H4 (cell line): ENCODE measurements at regions not wholly inside any gene's neighbourhood (a gene's known extent, or its start where the extent isn't known, plus 50 kb on each side); places are given as distances from the start of the nearest gene placed in this dataset.
"Not testable (repeated sequence)": the region's sequence is repeated elsewhere in the genome, so short reads cannot be mapped to it uniquely, and the experiment has no call there.

Experiments used
- DNase-seq: peaks from one replicate; pipeline ENCODE4 v3.0.0-alpha.2; 2015; ENCODE audit warnings: low spot score

DNA sequence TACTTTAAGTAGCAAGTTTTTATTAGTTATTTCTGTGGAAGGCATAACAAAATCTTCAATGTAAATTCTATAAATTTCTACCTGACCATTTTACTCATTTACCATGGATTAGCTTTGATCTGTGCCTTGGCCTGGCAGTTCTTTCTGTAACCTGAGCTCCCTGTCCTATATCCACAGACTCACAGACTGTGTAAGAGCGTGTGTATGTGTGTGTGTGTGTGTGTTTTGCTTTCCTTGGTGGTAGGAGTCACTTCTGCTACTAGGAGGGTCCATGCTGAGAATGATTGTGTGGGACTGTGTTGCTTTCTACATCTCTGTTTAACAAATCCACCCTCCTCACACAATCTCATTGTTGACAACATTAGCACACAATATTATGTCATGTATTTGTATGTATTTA lies 221.2 kb upstream of the PELI2 start:
- DNase-seq = no peak

DNA sequence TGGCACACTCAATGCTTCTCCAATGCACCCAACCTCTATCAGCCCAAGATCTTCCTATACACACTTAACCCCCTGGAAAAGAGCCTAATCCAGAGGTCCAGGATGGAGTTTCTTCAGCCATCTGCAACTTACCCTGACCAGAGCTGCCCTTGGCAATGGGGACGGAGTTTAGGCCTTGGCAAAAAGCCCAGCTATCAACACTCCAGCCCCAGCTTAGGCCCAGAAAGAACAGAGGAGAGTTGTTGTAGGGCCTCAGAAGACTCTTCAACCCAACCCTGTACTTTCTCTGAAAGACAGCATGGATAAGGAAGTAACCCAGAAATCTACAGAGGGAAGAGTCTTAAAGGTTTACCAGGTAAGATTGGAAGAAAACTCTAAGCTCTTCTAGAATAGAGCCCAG lies 219.3 kb upstream of the PELI2 start:
- DNase-seq = no peak

DNA sequence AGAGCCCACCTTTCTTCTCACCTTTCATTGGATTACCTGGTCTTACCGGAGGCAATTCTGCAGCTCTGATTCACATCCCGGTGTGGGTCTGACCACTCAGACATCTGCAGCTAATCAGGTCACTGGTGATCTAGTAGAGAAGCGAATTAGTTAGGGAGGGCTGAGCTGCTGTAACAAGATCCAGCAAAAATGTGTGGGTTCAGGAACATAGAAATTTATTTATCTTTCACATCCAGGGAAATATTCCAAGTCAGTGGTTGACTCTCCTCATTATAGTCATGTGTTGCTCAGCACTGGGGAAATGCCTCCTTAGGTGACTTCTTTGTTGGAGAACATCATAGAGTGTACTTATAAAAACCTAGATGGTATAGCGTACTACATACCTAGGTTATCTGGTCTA lies 218.7 kb upstream of the PELI2 start:
- DNase-seq = no peak

DNA sequence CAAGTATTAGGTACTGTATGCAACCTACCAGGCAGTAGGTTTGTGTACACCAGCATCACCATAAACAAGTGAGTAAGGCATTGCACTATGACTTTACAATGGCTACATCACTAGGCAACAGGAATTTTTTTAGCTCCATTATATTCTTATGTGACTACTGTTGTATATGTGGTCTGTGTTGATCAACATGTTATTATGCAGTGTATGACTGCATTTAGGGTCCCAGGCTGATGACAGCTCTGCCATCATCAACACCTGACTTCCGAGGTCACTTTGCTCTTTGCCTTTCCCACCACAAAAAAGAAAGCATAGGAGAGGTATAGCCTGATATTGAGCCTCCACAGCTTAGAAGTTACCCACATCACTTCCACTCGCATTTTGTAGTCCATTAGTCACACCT lies 217.5 kb upstream of the PELI2 start:
- no peak for DNase-seq

DNA sequence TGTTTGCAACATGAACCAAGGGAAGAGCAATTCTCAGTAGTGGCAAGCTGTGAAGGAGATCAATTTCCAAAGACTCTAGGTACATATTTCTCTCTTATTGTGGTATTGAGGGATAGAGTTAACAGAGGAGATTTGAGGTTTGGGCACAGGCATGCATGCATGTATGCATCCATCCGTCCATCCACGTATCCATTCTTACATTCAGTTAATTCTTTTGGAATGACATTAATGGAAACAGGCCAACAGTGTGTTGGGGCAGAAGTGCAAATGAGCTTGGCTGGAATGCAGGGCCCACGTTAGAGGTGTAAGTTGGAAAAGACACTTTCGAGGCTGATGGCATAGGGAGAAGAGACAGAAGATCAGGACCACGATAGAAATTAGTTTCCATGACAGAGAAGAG lies 216.9 kb upstream of the PELI2 start:
- DNase-seq = no peak

DNA sequence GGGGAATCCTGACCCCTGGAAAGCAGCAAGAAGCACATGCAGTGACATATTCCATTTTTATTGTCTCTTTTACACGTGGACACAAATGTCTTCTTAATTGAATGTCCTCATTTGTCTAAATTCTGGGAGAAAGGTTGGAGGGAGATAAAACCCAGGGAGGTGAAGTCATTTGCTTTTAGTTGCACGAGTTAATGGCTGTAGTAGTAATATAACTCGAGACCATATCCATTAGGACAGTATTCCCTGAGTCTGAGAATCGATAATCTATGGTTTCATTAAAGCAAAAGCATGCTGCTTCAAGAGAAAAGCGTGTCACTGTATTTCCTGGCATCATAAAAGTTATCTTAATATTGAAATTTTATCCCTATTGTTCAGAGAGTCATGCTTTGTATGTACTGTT lies 216.0 kb upstream of the PELI2 start:
- DNase-seq = no peak

DNA sequence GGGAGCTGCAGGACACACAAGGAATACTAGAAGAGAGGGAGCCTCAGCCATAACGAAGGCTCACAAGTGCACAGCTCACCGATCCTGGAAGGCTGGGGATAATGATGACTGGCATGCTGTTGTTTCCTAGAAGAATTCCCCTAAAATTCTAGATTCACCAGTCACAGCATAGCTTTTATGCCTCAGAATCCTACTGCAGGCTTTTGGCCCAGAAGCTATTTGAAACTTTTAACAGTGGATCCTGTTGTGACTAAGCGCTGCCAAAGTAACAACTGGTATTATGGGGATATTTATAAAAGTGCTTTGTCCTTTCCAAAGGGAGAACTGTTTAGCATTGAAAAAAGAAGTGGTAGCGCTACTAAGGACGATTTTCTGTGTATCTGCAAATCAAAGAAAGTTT lies 214.1 kb upstream of the PELI2 start:
- no peak for DNase-seq

DNA sequence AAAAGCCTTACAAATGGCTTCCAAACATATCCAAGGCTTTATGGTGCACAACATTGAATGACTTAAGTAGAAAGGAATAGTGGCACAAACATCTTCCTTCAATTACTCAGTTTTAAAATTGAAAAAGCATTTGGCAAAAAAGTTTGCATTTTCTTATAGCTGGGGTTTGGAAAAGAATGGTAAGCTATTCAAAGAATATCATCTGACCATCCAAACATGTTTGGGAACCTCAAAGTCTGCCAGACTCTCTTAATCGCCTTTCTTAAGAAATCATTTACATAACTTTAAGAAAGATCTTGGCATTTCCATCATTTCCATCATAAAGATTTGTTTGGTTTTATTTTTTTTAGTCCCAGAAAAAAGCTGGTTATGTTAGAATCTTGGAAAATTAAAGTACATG lies 210.1 kb upstream of the PELI2 start:
- DNase-seq = no peak

DNA sequence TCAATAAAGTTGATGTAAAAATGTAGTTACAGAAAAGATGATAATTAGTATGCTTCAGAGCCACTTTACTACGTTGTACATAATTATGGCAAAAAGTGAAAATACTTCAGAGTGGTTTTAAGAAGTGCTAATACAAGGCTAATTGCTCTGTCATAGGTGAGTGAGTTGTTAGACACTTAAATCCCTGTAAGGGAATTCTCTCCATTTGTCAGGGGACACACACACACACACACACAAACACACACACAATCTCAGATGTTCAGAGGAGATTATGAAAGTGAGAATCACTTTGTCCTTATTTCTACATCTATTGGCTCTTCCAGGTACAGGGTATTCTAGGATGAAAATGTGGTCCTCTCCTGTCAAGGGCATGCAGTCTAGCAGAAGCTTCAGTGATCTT lies 208.3 kb upstream of the PELI2 start:
- no peak for DNase-seq

DNA sequence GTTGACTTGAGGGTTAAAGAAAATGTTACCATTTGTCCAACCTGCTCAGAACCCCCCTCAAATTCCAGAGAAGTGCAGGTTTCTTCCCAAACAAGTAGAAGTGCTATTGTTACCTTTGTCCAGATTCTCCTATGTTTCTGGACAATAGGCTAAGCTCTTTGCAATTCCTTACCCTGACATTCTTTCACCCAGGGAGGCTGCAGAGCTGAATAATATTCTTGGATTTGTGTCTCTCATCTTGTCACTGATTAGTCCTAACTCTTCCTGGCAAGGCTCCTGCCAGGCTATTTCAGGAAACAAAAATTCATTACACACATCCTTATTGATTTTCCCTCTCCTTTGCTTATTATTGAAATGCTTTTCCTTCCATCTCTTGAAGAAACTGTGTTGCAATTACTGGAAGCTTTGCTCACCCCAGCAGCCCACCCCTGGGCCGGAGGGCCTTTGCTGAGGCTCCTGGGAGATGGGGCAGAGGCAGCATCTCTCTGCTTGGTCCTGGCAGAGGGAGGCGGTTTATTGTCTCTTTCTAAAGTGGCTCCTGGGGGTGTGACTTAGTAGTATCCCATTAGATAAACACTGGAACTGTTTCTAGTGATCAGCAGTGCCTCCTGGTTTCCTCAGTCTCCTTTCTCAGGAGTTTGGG lies 207.5 kb upstream of the PELI2 start:
- DNase-seq = no peak

DNA sequence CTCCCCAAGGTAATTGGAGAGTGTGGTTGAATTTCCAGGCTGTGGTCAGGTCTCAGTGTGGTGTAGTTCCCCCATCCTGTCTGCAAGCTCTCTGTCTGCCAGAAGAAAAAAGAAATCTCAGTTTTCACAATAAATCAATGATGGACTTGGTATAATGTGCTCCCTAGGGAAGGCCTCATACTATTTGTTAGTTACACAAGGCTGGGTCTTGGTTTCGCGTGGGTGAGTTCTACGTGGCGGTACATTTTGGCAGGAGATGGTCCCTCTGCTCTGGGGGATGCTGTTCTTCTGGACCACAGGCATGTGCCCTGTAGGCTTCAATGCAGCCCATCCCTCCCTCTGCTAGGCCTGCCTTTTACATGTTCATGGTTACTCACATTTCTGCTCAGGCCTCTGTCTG lies 206.4 kb upstream of the PELI2 start:
- no peak for DNase-seq

DNA sequence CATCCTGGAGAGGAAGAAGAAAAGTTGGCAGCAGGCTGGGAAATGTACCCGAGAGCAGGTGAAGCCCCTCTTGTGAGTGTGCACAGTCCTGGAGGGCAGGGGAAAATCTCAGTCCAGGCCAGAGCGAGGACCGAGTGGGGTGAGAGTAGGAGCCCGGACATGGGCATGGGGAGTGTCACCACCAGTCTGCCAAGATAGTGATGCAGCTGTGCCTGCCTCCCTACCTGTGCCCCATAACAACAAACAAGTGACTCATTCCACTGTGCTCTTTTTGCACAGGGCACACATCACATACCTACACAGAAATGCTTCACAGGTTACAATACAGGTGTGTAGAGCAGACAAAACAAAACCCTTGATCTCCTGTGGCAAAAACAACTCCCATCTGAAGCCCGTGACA lies 205.9 kb upstream of the PELI2 start:
- DNase-seq = no peak

DNA sequence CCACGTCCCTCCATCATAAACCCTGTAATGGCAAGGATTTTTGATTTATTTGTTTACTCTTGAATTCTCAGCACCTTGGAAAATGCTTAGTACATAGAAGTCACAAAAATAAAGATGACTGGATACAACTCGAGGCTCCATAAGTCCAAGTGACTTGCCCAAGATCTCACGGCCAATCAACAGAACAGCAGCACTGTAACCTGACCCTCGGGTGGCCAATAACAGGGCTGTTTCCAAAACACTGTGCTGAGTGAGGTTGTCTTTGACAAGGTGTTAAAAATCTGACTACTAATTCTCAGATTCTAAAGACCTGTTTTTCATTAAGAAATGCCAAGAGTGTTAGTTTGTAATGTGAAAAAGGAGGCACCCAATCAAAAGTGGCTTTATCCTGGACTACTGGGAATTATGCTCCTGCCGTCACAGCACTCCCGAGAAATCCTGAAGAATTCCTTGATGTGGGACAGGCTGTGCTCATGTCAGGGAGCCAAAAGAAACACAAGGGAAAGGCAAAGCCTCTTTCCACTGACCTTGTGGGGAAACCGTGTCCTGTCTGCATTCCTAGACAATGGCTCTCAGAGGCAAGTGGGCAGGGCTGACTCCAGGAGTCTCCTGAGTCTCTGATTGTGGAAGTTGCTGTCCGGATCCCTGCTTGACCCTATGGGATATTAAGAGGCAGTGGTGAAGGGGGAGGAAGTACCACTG lies 204.7 kb upstream of the PELI2 start:
- no peak for DNase-seq

DNA sequence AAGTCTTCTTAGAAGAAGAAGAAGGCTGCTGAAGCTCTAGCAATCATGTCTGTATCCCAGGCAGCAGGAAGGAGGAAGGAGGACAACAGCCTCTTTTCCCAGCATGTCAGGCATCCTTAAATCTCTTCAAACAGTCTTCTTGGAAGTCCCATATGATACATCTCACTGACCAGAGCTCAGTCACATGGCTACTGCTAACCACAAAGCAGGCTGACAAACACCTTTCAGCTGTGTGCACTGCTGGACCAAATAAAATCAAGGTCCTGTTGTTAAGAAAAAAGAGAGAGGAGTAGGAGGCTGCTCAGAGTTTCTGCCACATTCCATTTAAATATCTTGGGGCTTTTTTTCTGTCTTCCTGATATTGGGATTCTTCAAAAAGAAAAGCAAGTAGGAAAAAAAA lies 203.4 kb upstream of the PELI2 start:
- no peak for DNase-seq

DNA sequence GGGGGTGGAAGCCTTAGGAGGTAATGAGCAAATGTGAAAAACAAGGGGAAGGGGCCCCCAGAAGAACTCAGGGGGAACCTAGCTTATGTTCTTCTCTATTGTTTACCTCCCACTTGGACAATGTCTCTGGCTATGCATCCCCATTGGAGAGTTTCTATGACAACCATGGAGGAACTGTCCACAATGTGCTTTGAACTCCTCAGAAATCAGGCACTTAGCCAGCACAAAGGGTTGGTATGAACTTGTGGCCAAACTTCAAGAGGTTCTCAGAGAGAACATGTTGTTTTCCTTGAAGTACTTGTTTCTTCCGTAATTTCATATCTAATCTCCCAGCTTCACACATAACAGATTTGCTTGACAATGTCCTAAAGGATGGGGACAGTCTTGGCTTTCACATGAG lies 202.8 kb upstream of the PELI2 start:
- DNase-seq = no peak

DNA sequence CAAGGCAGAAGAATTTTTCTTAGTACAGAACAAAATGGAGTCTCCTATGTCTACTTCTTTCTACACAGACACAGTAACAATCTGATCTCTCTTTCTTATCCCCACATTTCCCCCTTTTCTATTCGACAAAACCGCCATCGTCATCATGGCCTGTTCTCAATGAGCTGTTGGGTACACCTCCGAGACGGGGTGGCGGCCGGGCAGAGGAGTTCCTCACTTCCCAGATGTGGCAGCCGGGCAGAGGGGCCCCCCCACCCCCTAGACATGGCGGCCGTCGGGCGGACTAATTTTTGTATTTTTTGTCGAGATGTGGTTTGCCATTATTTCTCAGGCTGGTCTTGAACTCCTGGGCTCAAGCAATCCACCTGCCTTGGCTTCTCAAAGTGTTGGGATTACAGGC lies 198.4 kb upstream of the PELI2 start:
- not testable (repeated sequence) for DNase-seq

DNA sequence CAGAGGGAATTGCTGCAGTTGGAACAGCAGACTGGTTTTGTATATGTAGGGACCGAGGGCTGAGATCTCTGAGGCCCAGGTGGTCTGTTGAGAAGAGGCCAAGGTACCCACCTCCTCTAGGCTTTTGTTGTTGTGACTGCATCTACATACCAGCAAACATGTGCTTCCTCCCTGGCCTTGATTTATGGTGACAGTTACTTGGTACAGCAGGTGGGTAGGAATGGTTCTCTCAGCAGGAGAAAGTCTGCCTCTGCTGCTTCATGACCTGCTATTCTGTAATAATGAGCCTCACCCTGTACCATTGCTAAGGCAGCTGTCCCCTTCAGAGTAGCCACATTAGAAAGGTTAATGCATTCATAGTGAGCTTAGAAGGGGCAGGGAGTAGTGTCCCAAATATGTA lies 196.7 kb upstream of the PELI2 start:
- DNase-seq = no peak

DNA sequence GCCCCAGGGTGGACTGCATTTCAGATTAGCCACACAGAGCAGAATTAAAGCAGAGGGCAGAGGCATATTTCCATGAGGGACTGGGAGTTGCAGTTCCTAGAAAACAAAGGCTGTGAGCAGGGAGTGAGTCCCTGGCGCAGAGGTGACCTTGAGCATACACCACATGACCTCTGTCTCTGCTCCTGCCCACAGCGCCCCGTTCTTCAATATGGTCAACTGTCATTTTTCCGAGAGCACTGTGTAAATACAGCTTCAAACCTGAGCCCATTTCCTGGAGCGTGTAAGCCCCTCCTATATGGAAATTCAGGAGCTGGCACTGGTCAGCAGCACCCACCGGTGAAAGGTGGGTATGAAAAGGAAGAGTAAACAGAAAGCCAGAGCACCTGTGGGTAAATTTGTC lies 192.2 kb upstream of the PELI2 start:
- DNase-seq = no peak

DNA sequence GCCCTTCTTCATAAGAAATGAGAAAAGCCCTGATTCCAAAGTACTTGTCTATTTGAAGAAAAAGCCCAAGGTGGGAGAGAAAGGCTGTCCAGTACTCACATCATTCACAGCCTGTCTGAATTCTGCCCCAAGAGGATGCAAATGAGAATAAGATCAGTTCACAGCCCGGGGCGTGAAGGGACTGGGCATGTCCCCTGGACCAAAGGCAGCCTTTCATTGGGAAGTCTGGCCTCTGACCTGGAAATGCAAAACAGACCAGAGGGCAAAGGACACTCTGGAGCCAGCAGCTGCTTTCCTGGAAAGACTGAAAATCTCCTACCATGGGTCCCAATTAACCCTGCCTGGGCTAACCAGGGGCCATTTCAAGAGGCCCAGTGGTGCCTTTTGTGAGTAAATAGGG lies 191.2 kb upstream of the PELI2 start:
- DNase-seq = no peak

DNA sequence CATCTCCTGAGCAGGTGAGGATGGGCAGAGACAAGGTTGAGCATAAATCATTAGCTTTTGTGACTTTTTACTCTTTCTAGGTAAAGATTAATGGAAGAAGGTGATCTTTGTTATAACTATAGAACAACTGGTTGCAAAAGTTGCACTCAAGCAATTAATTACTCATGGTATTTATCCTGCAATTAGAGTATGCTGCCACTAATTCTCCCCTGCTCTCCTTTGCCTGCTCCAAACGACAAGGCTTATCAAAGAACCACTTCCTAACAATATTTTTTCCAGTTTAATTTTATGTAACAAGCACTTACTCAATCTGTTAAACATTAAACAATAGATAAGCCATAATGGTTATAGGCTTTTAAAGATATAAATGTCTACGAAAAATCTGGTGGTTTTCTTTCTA lies 189.9 kb upstream of the PELI2 start:
- DNase-seq = no peak

DNA sequence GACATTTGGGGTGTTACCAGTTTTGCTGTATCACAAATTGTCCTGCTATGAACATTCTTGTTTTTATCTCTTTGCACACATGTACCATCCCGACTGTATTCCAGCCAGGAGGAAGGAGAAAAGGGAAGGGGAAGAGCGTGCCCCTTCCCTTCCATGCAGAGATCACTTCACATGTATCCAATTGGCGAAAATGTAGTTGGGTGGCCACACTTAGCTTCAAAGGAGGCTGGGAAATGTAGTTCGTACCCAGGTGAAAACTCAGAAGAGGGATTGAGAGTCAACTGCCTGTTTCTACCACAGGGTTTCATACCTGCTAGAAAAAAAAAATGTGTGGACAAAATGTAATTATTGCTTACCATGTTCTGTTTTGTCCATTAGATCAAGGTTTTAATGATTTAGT lies 189.1 kb upstream of the PELI2 start:
- no peak for DNase-seq

DNA sequence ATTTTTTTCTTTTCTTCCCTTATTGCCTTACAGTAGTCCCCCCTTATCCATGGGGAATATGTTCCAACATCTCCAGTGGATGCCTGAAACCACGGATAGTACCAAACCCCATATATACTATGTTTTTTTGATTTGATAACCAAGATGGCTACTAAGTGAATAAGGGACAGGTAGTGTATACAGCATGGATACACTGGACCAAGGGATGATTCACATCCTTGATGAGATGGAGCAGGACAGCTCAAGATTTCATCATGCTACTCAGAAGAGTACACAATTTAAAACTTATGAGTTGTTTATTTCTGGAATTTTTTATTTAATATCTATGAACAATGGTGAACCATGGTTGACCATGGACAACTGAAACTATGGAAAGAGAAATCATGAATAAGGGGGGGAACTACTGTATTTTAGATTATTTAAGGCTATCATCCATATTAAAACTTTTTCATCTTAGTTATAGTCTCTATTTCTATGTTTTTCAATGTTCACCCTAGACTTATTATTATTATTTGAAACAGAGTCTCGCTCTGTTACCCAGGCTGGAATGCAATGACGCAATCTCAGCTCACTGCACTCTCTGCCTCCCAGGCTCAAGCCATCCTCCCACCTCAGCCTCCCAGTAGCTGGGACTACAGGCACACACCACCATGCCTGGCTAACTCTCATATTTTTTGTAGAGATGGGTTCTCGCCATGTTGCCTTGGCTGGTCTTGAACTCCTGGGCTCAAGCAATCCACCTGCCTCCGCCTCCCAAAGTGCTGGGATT lies 188.0 kb upstream of the PELI2 start:
- no peak for DNase-seq

DNA sequence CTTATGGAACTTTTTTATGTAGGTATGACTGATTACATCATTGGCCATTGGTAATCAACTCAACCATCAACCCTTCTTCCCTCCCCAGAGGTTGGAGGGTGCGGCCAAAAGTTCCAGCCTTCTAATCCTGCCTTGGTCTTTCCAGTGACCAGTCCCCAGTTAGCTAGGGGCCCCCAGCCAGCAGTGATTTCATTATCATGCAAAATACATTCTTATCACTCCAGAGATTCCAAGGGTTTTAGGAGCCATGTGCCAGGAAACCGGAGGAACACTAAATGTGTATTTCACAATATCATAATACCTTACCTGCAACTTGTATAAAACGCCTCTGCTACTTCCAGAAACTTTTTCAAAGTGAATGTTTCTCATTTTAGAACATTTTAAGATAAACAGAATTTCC lies 181.5 kb upstream of the PELI2 start:
- DNase-seq = no peak
